ENCODE measurements at regions not wholly inside any gene's neighbourhood (a gene's known extent, or its start where the extent isn't known, plus 50 kb on each side); places are given as distances from the start of the nearest gene placed in this dataset.

DNA sequence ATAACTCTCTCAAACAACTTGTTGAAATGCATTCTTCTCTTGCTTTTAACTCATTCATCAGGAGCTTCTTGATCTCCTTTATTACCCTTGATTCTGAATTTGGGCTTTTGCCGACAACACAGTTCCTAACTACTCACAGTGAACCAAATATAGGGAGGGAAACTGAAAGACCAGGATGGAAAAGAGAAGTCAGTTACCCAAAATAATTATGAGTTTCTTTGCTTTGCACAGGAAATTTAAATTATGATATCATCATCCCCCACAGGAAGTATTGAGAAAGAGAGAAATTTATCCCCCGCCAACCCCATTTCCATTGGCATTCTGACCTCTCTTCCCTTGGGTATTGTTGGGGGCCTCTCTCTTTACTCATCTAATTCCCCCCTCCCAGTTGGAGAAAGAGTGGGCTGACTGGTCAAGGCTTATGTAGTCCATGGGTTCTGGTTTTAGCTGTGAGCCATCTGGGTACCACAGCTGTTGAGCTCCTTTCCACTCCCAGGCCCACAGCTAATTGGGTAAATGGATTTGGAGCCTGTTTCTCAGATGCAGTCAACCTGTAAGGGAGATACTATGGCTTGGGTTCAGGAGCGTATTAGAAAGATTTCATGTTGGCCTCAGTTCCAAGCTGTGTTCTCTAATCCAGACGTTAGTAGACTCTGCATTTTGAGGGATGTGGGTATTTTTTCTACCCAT lies 109.0 kb downstream of the FZD1 start:
- TF ChIP-seq, protein P1, sequence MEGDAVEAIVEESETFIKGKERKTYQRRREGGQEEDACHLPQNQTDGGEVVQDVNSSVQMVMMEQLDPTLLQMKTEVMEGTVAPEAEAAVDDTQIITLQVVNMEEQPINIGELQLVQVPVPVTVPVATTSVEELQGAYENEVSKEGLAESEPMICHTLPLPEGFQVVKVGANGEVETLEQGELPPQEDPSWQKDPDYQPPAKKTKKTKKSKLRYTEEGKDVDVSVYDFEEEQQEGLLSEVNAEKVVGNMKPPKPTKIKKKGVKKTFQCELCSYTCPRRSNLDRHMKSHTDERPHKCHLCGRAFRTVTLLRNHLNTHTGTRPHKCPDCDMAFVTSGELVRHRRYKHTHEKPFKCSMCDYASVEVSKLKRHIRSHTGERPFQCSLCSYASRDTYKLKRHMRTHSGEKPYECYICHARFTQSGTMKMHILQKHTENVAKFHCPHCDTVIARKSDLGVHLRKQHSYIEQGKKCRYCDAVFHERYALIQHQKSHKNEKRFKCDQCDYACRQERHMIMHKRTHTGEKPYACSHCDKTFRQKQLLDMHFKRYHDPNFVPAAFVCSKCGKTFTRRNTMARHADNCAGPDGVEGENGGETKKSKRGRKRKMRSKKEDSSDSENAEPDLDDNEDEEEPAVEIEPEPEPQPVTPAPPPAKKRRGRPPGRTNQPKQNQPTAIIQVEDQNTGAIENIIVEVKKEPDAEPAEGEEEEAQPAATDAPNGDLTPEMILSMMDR (IDR thresholded peaks at IDR 0.05 in 4 of 5, conservative IDR thresholded peaks at IDR 0.05 in 1 of 5): no peak
- no peak for TF ChIP-seq POLR2A (IDR thresholded peaks at IDR 0.05)
